ENCODE measurements at regions not wholly inside any gene's neighbourhood (a gene's known extent, or its start where the extent isn't known, plus 50 kb on each side); places are given as distances from the start of the nearest gene placed in this dataset.

DNA sequence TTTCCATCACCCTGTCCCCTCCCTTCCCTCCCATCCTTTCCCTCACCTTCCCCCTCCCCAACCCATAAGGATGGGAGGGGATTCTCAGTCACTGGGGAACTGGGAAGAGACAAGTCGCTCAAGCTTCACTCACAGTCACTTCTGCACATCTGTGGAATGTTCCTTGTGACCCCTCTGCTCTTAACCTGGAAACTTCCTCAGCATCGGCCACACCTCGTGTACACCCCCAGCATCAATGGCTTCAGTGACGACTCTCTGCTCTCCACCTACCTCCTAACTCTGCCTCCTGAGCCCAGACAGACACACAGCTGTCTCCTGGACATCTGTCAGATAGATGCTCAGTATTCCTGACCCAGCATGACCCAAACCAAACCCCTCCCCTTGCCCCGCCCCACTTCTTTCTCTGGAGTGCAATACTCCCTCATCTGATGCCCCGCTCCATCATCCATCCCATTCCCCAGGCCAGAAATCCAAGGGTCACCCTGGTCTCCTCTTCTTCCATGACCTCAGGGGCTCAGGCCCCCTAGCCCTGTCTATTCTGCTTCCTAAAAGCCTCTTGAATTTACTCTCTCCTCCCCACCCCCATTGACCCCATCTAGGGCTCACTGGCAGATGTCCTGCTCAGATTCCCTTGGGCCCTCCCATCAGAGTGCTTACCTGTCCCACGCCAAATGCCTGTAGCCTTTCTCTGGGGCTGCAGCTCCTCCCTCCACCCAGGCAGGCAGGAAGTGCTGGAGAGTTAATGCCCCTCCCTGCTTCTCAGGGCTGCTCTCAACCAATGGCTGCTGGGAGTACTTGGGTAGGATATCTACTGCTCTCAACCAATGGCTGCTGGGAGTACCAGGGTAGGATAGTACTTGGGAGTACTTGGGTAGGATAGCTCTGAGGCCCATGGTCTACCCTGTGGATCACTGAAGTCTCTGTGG is 83.1 kb upstream of the CSF3R start:
- TF ChIP-seq, protein P1, sequence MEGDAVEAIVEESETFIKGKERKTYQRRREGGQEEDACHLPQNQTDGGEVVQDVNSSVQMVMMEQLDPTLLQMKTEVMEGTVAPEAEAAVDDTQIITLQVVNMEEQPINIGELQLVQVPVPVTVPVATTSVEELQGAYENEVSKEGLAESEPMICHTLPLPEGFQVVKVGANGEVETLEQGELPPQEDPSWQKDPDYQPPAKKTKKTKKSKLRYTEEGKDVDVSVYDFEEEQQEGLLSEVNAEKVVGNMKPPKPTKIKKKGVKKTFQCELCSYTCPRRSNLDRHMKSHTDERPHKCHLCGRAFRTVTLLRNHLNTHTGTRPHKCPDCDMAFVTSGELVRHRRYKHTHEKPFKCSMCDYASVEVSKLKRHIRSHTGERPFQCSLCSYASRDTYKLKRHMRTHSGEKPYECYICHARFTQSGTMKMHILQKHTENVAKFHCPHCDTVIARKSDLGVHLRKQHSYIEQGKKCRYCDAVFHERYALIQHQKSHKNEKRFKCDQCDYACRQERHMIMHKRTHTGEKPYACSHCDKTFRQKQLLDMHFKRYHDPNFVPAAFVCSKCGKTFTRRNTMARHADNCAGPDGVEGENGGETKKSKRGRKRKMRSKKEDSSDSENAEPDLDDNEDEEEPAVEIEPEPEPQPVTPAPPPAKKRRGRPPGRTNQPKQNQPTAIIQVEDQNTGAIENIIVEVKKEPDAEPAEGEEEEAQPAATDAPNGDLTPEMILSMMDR (IDR thresholded peaks at IDR 0.05): no peak
- no peak for TF ChIP-seq POLR2A (IDR thresholded peaks at IDR 0.05)
